Adipose tissue (tissue), 3 donors: ENCODE measurements at regions not wholly inside any gene's neighbourhood (a gene's known extent, or its start where the extent isn't known, plus 50 kb on each side); places are given as distances from the start of the nearest gene placed in this dataset.
"Not testable (repeated sequence)": the region's sequence is repeated elsewhere in the genome, so short reads cannot be mapped to it uniquely, and the experiment has no call there.

Experiments
- H3K27ac ChIP-seq: one replicate; pipeline ENCODE4 v1.5.1; 2013; ENCODE audit warnings: low read depth, low read length
- WGBS, 3 donors: extraction: QIAGEN DNeasy Blood & Tissue Kit; methylation state at CpG; one replicate each; pipeline ENCODE4 v1.1.7; 2013; 5-methylcytosine and 5-hydroxymethylcytosine counted together
- donor health status: healthy with polysubstance abuse.
- donor health status: Bipolar disorder and iron deficiency.
- donor health status: healthy.

- no peak overlapping the region for H3K27ac ChIP-seq
- 4 to 8% (median 5%) methylated on average over 2 of the region's 2 CpGs for WGBS, 3 donors
These were observed 346.1 kb upstream of the ANKRD30A start for GRCh38 chr10:36779238-36779846.

- H3K27ac ChIP-seq: no peak overlapping the region
These were observed 346.7 kb upstream of the ANKRD30A start for GRCh38 chr10:36778651-36779050.

- WGBS, 3 donors: 81 to 93% (median 91%) methylated on average over 2 of the region's 2 CpGs
- H3K27ac ChIP-seq: no peak overlapping the region
These were observed 351.7 kb upstream of the ANKRD30A start for GRCh38 chr10:36773652-36774051.

DNA sequence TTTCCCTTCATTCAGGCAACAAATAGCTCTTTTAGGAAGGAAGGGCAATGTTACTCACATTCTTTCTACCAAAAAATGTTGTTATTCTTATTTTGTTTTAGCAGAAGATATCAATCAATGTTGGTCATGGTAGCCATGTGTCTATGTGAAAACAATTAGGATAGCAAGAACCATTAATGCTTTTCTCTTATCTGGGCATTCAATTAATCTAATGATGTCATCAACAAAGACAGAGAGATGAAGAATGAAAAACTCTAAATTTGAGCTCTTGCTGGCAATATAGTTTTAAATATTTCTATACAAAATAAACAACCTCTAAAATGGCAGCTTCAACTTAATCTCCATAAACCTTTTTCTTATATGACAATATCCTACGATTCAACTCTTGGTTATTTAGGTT lies 353.7 kb upstream of the ANKRD30A start:
- no peak overlapping the region for H3K27ac ChIP-seq
- WGBS, 3 donors: 80 to 92% (median 88%) methylated on average over 1 of the region's 1 CpG

GRCh38 chr10:36769741-36770140 lies 355.7 kb upstream of the ANKRD30A start:
- not testable (repeated sequence) for H3K27ac ChIP-seq
- WGBS, 3 donors: 90 to 91% (median 91%) methylated on average over 7 of the region's 7 CpGs

DNA sequence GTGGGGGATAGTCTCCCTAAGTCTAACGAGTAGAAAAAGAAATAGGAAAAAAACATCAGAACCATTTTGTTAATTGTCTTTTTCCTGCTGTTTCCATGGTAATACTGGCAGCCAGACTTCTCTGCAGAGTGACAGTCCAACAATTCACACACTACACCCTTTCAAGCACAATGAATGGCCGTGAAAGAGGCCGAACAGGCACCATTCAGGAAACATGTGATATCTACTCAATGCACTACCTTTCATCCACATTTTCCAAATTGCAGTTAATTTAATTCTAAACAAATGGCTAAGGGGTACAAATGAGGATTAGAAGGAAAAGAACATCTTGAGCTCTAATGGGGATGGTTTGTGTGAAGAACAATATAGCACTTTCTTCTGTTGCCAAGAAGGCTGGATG lies 358.5 kb upstream of the ANKRD30A start:
- WGBS, 3 donors: 57 to 74% (median 70%) methylated on average over 3 of the region's 3 CpGs

DNA sequence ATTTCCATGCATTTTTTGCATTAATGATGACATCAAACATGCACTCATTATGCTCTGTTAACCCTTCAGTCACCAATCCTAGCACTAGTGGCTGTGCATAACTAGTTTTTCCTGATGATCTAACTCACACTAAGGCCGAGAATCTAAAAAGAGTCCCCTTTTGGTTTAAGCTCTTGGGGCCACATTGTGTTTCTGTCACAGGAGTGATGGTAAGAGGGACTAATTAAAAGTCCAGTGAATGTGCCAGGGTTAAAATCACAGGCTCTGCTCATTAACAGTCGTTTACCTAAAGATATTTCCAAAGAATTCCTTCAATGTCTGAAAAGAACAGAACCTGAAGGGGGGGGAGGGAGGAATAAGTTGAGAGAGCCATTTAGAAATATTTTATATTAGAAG lies 359.0 kb upstream of the ANKRD30A start:
- 54 to 72% (median 70%) methylated on average over 2 of the region's 2 CpGs for WGBS, 3 donors
- H3K27ac ChIP-seq: no peak overlapping the region

More for the DNA sequence above, 358.5 kb upstream of the ANKRD30A start:
- no peak overlapping the region for H3K27ac ChIP-seq

- WGBS, 3 donors: 13 to 57% (median 53%) methylated on average over 2 of the region's 2 CpGs
- no peak overlapping the region for H3K27ac ChIP-seq
These were observed 359.5 kb upstream of the ANKRD30A start for GRCh38 chr10:36765782-36766414.

- 90 to 94% (median 90%) methylated on average over 4 of the region's 4 CpGs for WGBS, 3 donors
- no peak overlapping the region for H3K27ac ChIP-seq
These were observed 360.6 kb upstream of the ANKRD30A start for GRCh38 chr10:36764823-36765222.

GRCh38 chr10:36761121-36761520 lies 364.3 kb upstream of the ANKRD30A start:
- 83 to 100% (median 95%) methylated on average over 1 of the region's 1 CpG for WGBS, 3 donors
- no peak overlapping the region for H3K27ac ChIP-seq

DNA sequence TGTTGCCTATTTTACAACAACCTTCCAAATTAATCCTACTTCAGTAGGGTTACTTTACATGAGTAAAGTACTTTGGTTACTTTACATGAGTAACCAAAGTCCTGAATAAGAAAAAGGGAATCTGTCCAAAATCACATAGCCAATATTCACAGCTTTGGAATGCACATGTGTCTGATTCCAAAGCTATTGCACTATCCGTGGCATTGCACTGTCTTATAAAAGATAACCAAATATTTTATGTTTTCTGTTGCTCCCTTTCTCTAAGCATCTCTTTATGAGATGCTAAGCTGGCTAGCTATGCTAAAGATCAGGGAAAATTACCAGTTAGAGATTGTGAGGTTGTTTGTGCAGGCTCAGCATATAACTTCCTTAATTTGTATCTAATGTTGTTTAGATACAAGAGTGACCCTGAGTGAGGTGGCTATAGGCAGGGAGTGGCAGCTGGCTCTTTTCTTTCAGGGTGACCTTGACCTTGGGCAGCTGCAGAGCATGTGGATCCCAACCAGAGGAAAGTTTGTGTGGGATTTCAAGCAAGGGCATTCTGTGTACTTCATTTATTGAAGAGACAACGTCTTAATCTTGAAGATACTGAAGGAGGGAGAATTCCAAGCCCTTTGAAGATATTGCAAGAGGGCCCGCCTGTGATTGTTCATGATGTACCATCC lies 366.1 kb upstream of the ANKRD30A start:
- no peak overlapping the region for H3K27ac ChIP-seq
- 63 to 73% (median 71%) methylated on average over 3 of the region's 3 CpGs for WGBS, 3 donors

- WGBS, 3 donors: 93 to 94% (median 93%) methylated on average over 16 to 19 of the region's 19 CpGs
- H3K27ac ChIP-seq: no peak overlapping the region
These were observed 377.1 kb upstream of the ANKRD30A start for GRCh38 chr10:36748128-36748871.

DNA sequence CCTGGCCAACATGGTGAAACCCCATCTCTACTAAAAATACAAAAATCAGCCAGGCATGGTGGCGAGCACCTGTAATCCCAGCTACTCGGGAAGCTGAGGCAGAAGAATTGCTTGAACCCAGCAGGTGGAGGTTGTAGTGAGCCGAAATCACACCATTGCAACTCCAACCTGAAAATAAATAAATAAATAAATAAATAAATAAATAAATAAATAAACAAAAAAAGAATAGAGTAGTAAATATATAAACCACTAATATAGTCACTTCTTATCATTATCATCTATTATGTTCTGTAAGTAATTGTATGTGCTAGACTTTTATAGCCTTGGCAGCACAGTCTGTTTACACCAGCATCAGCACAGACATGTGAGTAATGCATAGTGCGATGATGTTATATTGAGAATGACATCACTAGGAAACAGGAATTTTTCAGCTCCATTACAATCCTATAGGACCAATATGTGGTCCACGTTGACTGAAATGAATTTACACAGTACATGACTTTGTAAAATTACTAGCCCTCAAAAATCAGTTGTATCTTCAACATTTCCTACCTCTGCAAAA lies 385.4 kb upstream of the ANKRD30A start:
- no peak overlapping the region for H3K27ac ChIP-seq
- 89 to 92% (median 90%) methylated on average over 5 of the region's 5 CpGs for WGBS, 3 donors

- WGBS, 3 donors: 88 to 95% (median 95%) methylated on average over 4 of the region's 4 CpGs
- H3K27ac ChIP-seq: no peak overlapping the region
These were observed 386.5 kb upstream of the ANKRD30A start for GRCh38 chr10:36738738-36739431.

DNA sequence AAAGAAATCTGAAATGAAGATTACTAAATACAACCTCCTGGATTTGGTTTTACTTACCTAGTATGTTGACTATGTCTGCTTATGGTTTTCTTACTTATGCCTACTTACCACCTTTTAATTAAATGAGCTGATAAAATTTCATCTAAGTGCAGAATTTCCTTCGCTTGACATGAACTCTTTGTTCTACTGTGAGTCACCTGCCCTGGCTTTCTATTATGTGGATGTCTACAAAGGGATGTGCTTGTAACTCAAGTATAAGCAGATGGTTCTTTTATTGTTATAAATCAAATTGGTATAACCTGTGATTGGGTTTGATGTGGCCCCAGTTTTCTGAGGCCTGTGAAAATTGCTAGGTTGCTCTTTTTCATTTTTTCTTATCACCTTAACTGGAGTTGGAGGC lies 389.1 kb upstream of the ANKRD30A start:
- no peak overlapping the region for H3K27ac ChIP-seq
- 79 to 96% (median 94%) methylated on average over 1 of the region's 1 CpG for WGBS, 3 donors

- WGBS, 3 donors: 92 to 96% (median 96%) methylated on average over 19 to 21 of the region's 21 CpGs
- not testable (repeated sequence) for H3K27ac ChIP-seq
These were observed 390.8 kb upstream of the ANKRD30A start for GRCh38 chr10:36734590-36734989.

GRCh38 chr10:36730316-36730715 lies 395.1 kb upstream of the ANKRD30A start:
- WGBS, 3 donors: 87 to 95% (median 93%) methylated on average over 5 to 6 of the region's 6 CpGs
- H3K27ac ChIP-seq: no peak overlapping the region

DNA sequence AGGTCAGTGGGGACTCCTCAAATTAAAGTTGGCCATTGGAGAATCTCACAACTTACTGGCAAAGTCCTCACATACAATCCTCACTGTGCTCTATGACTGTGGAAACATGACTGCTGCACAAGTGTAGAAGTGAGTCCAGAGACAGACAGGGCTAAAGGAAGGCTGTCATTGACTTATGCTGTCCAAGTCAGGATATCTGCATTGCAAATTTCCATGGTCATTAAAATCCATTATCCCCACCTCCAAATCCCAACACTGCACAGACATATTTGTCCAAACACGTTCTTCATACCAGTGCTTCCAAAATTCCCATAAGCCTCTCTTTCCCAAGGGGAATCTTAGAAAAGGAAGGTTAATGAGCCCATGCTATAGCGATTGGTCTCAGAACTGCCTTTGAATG lies 396.8 kb upstream of the ANKRD30A start:
- WGBS, 3 donors: 71 to 81% (median 72%) methylated on average over 2 of the region's 2 CpGs
- no peak overlapping the region for H3K27ac ChIP-seq
